ENCODE measurements at regions not wholly inside any gene's neighbourhood (a gene's known extent, or its start where the extent isn't known, plus 50 kb on each side); places are given as distances from the start of the nearest gene placed in this dataset.

DNA sequence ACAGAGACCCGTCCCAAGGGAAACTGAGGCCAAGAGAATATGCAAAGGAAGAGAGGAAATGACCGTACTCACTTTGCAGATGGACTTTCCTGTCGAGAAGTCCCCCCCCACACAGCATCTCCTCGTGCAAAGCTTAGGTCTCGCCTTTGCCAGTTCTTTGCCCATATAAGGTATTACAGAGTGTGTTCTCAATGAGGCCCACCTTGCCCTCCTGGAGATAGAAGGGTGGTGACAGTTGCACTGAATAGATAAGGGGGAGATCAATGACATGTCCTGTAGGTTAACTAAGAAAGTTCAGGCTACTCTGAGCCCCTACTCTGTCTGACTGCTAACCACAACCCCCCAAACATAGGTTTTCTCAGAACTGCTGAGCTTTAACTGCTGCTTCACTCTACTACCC, 68.2 kb upstream of the SPTLC1 start:
- TF ChIP-seq, protein P1, sequence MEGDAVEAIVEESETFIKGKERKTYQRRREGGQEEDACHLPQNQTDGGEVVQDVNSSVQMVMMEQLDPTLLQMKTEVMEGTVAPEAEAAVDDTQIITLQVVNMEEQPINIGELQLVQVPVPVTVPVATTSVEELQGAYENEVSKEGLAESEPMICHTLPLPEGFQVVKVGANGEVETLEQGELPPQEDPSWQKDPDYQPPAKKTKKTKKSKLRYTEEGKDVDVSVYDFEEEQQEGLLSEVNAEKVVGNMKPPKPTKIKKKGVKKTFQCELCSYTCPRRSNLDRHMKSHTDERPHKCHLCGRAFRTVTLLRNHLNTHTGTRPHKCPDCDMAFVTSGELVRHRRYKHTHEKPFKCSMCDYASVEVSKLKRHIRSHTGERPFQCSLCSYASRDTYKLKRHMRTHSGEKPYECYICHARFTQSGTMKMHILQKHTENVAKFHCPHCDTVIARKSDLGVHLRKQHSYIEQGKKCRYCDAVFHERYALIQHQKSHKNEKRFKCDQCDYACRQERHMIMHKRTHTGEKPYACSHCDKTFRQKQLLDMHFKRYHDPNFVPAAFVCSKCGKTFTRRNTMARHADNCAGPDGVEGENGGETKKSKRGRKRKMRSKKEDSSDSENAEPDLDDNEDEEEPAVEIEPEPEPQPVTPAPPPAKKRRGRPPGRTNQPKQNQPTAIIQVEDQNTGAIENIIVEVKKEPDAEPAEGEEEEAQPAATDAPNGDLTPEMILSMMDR (conservative IDR thresholded peaks at IDR 0.05; ENCODE audit: low read depth, low read length): no peak
- TF ChIP-seq EZH2 (IDR thresholded peaks at IDR 0.05; ENCODE audit: borderline replicate concordance, low read depth, low read length, poor library complexity, severe bottlenecking): no peak

All from A673 (cell line).